ENCODE measurements at regions not wholly inside any gene's neighbourhood (a gene's known extent, or its start where the extent isn't known, plus 50 kb on each side); places are given as distances from the start of the nearest gene placed in this dataset.

GRCh38 chr5:27217155-27217956, 179.0 kb upstream of the CDH9 start:
- intact Hi-C loops (cut with DNase I) = no loop called here
- Histone ChIP-seq H3K27me3 (ENCODE audit: control insufficient read depth, insufficient read depth, low read length) (no peaks in the 10 kb centered on the region), H3K9me3 (ENCODE audit: control insufficient read depth in 2 of 3, insufficient read depth in 1 of 3, low read length in 3 of 3) (no peaks in the 10 kb centered on the region), H3K36me3 (ENCODE audit: control insufficient read depth in 2 of 3, insufficient read depth in 3 of 3, low read length in 3 of 3) (no peaks in the 10 kb centered on the region), H3K4me1 (ENCODE audit: control insufficient read depth in 2 of 3, insufficient read depth in 2 of 3, low read depth in 1 of 3, low read length in 3 of 3) (no peaks in the 10 kb centered on the region), H3K9ac (ENCODE audit: low read length in 3 of 3) (no peak overlapping the region), H3K27ac (ENCODE audit: low read depth in 2 of 2, low read length in 2 of 2) (no peak overlapping the region), H3K4me3 (ENCODE audit: low read length in 3 of 3) (no peak overlapping the region)
- FAIRE-seq = no peak
- no peak for TF ChIP-seq CTCF (IDR thresholded peaks at IDR 0.05; ENCODE audit: borderline replicate concordance, extremely low read depth, insufficient read depth)
- no peak for DNase-seq

GRCh38 chr5:27216367-27216950, 178.1 kb upstream of the CDH9 start:
- Histone ChIP-seq H3K36me3 (ENCODE audit: control insufficient read depth in 2 of 3, insufficient read depth in 3 of 3, low read length in 3 of 3) (no peaks in the 10 kb centered on the region), H3K9me3 (ENCODE audit: control insufficient read depth in 2 of 3, insufficient read depth in 1 of 3, low read length in 3 of 3) (no peaks in the 10 kb centered on the region), H3K4me3 (ENCODE audit: low read length in 3 of 3) (no peak overlapping the region), H3K9ac (ENCODE audit: low read length in 3 of 3) (no peak overlapping the region), H3K27me3 (ENCODE audit: control insufficient read depth, insufficient read depth, low read length) (no peaks in the 10 kb centered on the region), H3K27ac (ENCODE audit: low read depth in 2 of 2, low read length in 2 of 2) (no peak overlapping the region), H3K4me1 (ENCODE audit: control insufficient read depth in 2 of 3, insufficient read depth in 2 of 3, low read depth in 1 of 3, low read length in 3 of 3) (no peaks in the 10 kb centered on the region)
- intact Hi-C loops (cut with DNase I) = no loop called here
- no peak for TF ChIP-seq CTCF (IDR thresholded peaks at IDR 0.05; ENCODE audit: borderline replicate concordance, extremely low read depth, insufficient read depth)
- DNase-seq (no peak), FAIRE-seq (no peak)

GRCh38 chr5:27208051-27208450, 169.7 kb upstream of the CDH9 start:
- Histone ChIP-seq H3K27ac (ENCODE audit: low read depth in 2 of 2, low read length in 2 of 2) (no peak overlapping the region), H3K36me3 (ENCODE audit: control insufficient read depth in 2 of 3, insufficient read depth in 3 of 3, low read length in 3 of 3) (no peaks in the 10 kb centered on the region), H3K4me3 (ENCODE audit: low read length in 3 of 3) (no peak overlapping the region), H3K9me3 (ENCODE audit: control insufficient read depth in 2 of 3, insufficient read depth in 1 of 3, low read length in 3 of 3) (peaks cover 0 to 9% (median 3%) of the 10 kb centered on the region in 3 donors), H3K4me1 (ENCODE audit: control insufficient read depth in 2 of 3, insufficient read depth in 2 of 3, low read depth in 1 of 3, low read length in 3 of 3) (no peaks in the 10 kb centered on the region), H3K9ac (ENCODE audit: low read length in 3 of 3) (no peak overlapping the region), H3K27me3 (ENCODE audit: control insufficient read depth, insufficient read depth, low read length) (no peaks in the 10 kb centered on the region)
- no peak for FAIRE-seq
- DNase-seq = no peak
- TF ChIP-seq CTCF (IDR thresholded peaks at IDR 0.05; ENCODE audit: borderline replicate concordance, extremely low read depth, insufficient read depth) = no peak
- intact Hi-C loops (cut with DNase I) = no loop called here
